ENCODE measurements at regions not wholly inside any gene's neighbourhood (a gene's known extent, or its start where the extent isn't known, plus 50 kb on each side); places are given as distances from the start of the nearest gene placed in this dataset.
A peak's percentile ranks its signal among the peaks of the same experiment; 100 is the strongest.

GRCh38 chr7:106418526-106418925, 133.7 kb upstream of the NAMPT start:
- CTCF ChIA-PET: no interaction called here
- no peak for TF ChIP-seq CTCF (IDR thresholded peaks at IDR 0.05; ENCODE audit: low read depth, low read length)

GRCh38 chr7:106418094-106418493, 133.3 kb upstream of the NAMPT start:
- POLR2A ChIA-PET: no interaction called here
- CTCF ChIA-PET: no interaction called here
- H3K9me3 ChIP-seq (ENCODE audit: control insufficient read depth, insufficient read depth, low read length): no peaks in the 10 kb centered on the region

More at GRCh38 chr7:106418526-106418925, 133.7 kb upstream of the NAMPT start:
- H3K9me3 ChIP-seq (ENCODE audit: control insufficient read depth, insufficient read depth, low read length): no peaks in the 10 kb centered on the region
- DNase-seq (ENCODE audit: low read depth, low spot score): peak; percentile 7
- H3K4me3 ChIP-seq (ENCODE audit: low read depth, low read length): no peak overlapping the region
- H3K27me3 ChIP-seq (ENCODE audit: control insufficient read depth, insufficient read depth, low read length): no peaks in the 10 kb centered on the region
- no peak overlapping the region for H3K27ac ChIP-seq (ENCODE audit: low read depth, low read length)
- POLR2A ChIA-PET: no interaction called here

GRCh38 chr7:106417273-106417902, 132.6 kb upstream of the NAMPT start:
- no peak overlapping the region for H3K4me3 ChIP-seq (ENCODE audit: low read depth, low read length)
- H3K27me3 ChIP-seq (ENCODE audit: control insufficient read depth, insufficient read depth, low read length): no peaks in the 10 kb centered on the region
- no peak for TF ChIP-seq CTCF (IDR thresholded peaks at IDR 0.05; ENCODE audit: low read depth, low read length)
- H3K9me3 ChIP-seq (ENCODE audit: control insufficient read depth, insufficient read depth, low read length): no peaks in the 10 kb centered on the region
- POLR2A ChIA-PET: no interaction called here
- no peak overlapping the region for H3K27ac ChIP-seq (ENCODE audit: low read depth, low read length)
- no peak for DNase-seq (ENCODE audit: low read depth, low spot score)
- CTCF ChIA-PET: no interaction called here

More at GRCh38 chr7:106418094-106418493, 133.3 kb upstream of the NAMPT start:
- H3K4me3 ChIP-seq (ENCODE audit: low read depth, low read length): no peak overlapping the region
- no peak for DNase-seq (ENCODE audit: low read depth, low spot score)
- no peak for TF ChIP-seq CTCF (IDR thresholded peaks at IDR 0.05; ENCODE audit: low read depth, low read length)
- H3K27me3 ChIP-seq (ENCODE audit: control insufficient read depth, insufficient read depth, low read length): no peaks in the 10 kb centered on the region
- H3K27ac ChIP-seq (ENCODE audit: low read depth, low read length): no peak overlapping the region

GRCh38 chr7:106416430-106416829, 131.6 kb upstream of the NAMPT start:
- H3K9me3 ChIP-seq (ENCODE audit: control insufficient read depth, insufficient read depth, low read length): no peaks in the 10 kb centered on the region
- H3K4me3 ChIP-seq (ENCODE audit: low read depth, low read length): no peak overlapping the region
- CTCF ChIA-PET: no interaction called here
- no peak for TF ChIP-seq CTCF (IDR thresholded peaks at IDR 0.05; ENCODE audit: low read depth, low read length)
- no peak overlapping the region for H3K27ac ChIP-seq (ENCODE audit: low read depth, low read length)
- POLR2A ChIA-PET: no interaction called here
- DNase-seq (ENCODE audit: low read depth, low spot score): no peak
- H3K27me3 ChIP-seq (ENCODE audit: control insufficient read depth, insufficient read depth, low read length): peaks cover 6% of the 10 kb centered on the region

- ChIA-PET POLR2A (interaction anchor here (0.7 to 1.5 kb wide), 2 partner anchors 10 to 303 kb away, joined by 3 to 4 read pairs; partner anchors contain the start of gene SYPL1), CTCF (interaction anchor here (0.8 to 1.6 kb wide), 2 partner anchors 47 to 245 kb away, joined by 3 to 4 read pairs; no protein-coding TSS in a partner anchor)
- Histone ChIP-seq H3K9me3 (ENCODE audit: control insufficient read depth, insufficient read depth, low read length) (no peaks in the 10 kb centered on the region), H3K27me3 (ENCODE audit: control insufficient read depth, insufficient read depth, low read length) (peaks cover 7% of the 10 kb centered on the region), H3K4me3 (ENCODE audit: low read depth, low read length) (no peak overlapping the region), H3K27ac (ENCODE audit: low read depth, low read length) (no peak overlapping the region)
- no peak for DNase-seq (ENCODE audit: low read depth, low spot score)
- no peak for TF ChIP-seq CTCF (IDR thresholded peaks at IDR 0.05; ENCODE audit: low read depth, low read length)
Observed at GRCh38 chr7:106415433-106415832, 130.7 kb upstream of the NAMPT start.

Data from AG04450 (cell line).